Mammary epithelial cell (primary cell): ENCODE measurements at regions not wholly inside any gene's neighbourhood (a gene's known extent, or its start where the extent isn't known, plus 50 kb on each side); places are given as distances from the start of the nearest gene placed in this dataset.
"Not testable (repeated sequence)": the region's sequence is repeated elsewhere in the genome, so short reads cannot be mapped to it uniquely, and the experiment has no call there.

Experiments used
- EZH2 ChIP-seq: IDR thresholded peaks from 2 replicates; pipeline ENCODE4 v1.6.1; 2012; ENCODE audit warnings: low read length, inconsistent platforms, borderline replicate concordance
- TF ChIP-seq, protein P1 (sequence below), 2 donors: IDR thresholded peaks in 1 of 2; conservative IDR thresholded peaks in 1 of 2; 2 replicates each; pipeline ENCODE4 v1.5.1; 2011 to 2012; ENCODE audit warnings: inconsistent platforms in 2 of 2, low read length in 2 of 2, mild to moderate bottlenecking in 2 of 2, control low read depth in 1 of 2, low read depth in 1 of 2; ENCODE audit not compliant: insufficient read depth in 1 of 2; ENCODE audit errors: extremely low read depth in 1 of 2

GRCh38 chr9:38921253-38921652 lies 201.3 kb upstream of the FAM240B start:
- TF ChIP-seq, protein P1, sequence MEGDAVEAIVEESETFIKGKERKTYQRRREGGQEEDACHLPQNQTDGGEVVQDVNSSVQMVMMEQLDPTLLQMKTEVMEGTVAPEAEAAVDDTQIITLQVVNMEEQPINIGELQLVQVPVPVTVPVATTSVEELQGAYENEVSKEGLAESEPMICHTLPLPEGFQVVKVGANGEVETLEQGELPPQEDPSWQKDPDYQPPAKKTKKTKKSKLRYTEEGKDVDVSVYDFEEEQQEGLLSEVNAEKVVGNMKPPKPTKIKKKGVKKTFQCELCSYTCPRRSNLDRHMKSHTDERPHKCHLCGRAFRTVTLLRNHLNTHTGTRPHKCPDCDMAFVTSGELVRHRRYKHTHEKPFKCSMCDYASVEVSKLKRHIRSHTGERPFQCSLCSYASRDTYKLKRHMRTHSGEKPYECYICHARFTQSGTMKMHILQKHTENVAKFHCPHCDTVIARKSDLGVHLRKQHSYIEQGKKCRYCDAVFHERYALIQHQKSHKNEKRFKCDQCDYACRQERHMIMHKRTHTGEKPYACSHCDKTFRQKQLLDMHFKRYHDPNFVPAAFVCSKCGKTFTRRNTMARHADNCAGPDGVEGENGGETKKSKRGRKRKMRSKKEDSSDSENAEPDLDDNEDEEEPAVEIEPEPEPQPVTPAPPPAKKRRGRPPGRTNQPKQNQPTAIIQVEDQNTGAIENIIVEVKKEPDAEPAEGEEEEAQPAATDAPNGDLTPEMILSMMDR (conservative IDR thresholded peaks at IDR 0.05 in 1 of 2, IDR thresholded peaks at IDR 0.05 in 1 of 2; ENCODE audit: extremely low read depth in 1 of 2, insufficient read depth in 1 of 2, low read depth in 1 of 2, low read length in 2 of 2), result not testable (repeated sequence)
- TF ChIP-seq EZH2, result not testable (repeated sequence)
